Keratinocyte (primary cell): ENCODE measurements at regions not wholly inside any gene's neighbourhood (a gene's known extent, or its start where the extent isn't known, plus 50 kb on each side); places are given as distances from the start of the nearest gene placed in this dataset.

Source experiments
- EZH2 ChIP-seq: IDR thresholded peaks from one replicate; pipeline ENCODE4 v1.6.1; 2012; ENCODE audit warnings: inconsistent platforms, mild to moderate bottlenecking, low read length, moderate library complexity
- TF ChIP-seq, protein P1 (sequence below), 3 experiments: IDR thresholded peaks in 1 of 3; conservative IDR thresholded peaks in 1 of 3; optimal IDR thresholded peaks in 1 of 3; 2 replicates in 2 of 3; 3 replicates in 1 of 3; pipeline versions ENCODE3 to v1.5.1; 2011; ENCODE audit warnings: low read length in 3 of 3, mild to moderate bottlenecking in 3 of 3, moderate library complexity in 2 of 3, control low read depth in 1 of 3, inconsistent platforms in 1 of 3; ENCODE audit not compliant: insufficient read depth in 2 of 3; ENCODE audit errors: extremely low read depth in 1 of 3

DNA sequence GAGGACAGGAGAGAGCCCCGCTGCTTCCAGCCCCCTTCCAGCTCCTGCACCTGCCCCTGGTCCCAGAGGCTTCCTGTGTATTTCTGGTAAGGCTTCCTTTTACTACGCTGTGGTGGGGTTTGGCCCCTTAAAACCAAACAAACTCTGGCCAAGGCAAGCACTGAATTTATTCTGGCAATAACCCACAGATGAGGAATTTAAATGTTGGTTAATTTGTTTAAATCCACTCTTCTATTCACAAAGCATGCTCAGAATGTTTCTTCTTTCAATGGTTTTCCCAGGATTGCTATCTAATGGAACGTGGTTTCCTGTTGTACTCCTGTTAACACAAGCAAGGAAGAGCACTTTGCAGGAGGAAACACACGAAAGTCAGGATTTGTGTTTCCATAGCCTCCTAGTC is 236.5 kb upstream of the FOXQ1 start:
- TF ChIP-seq, protein P1, sequence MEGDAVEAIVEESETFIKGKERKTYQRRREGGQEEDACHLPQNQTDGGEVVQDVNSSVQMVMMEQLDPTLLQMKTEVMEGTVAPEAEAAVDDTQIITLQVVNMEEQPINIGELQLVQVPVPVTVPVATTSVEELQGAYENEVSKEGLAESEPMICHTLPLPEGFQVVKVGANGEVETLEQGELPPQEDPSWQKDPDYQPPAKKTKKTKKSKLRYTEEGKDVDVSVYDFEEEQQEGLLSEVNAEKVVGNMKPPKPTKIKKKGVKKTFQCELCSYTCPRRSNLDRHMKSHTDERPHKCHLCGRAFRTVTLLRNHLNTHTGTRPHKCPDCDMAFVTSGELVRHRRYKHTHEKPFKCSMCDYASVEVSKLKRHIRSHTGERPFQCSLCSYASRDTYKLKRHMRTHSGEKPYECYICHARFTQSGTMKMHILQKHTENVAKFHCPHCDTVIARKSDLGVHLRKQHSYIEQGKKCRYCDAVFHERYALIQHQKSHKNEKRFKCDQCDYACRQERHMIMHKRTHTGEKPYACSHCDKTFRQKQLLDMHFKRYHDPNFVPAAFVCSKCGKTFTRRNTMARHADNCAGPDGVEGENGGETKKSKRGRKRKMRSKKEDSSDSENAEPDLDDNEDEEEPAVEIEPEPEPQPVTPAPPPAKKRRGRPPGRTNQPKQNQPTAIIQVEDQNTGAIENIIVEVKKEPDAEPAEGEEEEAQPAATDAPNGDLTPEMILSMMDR (optimal IDR thresholded peaks at IDR 0.05 in 1 of 3, IDR thresholded peaks at IDR 0.05 in 1 of 3, conservative IDR thresholded peaks at IDR 0.05 in 1 of 3; ENCODE audit: extremely low read depth in 1 of 3, insufficient read depth in 2 of 3, low read length in 3 of 3), result no peak
- TF ChIP-seq EZH2, result no peak
